ENCODE measurements at regions not wholly inside any gene's neighbourhood (a gene's known extent, or its start where the extent isn't known, plus 50 kb on each side); places are given as distances from the start of the nearest gene placed in this dataset.

- no peaks in the 10 kb centered on the region for H3K27me3 ChIP-seq (ENCODE audit: control insufficient read depth, insufficient read depth, low read length)
- no peak overlapping the region for H3K9ac ChIP-seq (ENCODE audit: low read length in 3 of 3)
- no peaks in the 10 kb centered on the region for H3K4me1 ChIP-seq (ENCODE audit: control insufficient read depth in 2 of 3, insufficient read depth in 2 of 3, low read depth in 1 of 3, low read length in 3 of 3)
- no peak overlapping the region for H3K4me3 ChIP-seq (ENCODE audit: low read length in 3 of 3)
- H3K36me3 ChIP-seq (ENCODE audit: control insufficient read depth in 2 of 3, insufficient read depth in 3 of 3, low read length in 3 of 3) = no peaks in the 10 kb centered on the region
- TF ChIP-seq CTCF (IDR thresholded peaks at IDR 0.05; ENCODE audit: borderline replicate concordance, extremely low read depth, insufficient read depth) = no peak
- intact Hi-C loops (cut with DNase I) = no loop called here
- DNase-seq = no peak
- no peak overlapping the region for H3K27ac ChIP-seq (ENCODE audit: low read depth in 2 of 2, low read length in 2 of 2)
- no peaks in the 10 kb centered on the region for H3K9me3 ChIP-seq (ENCODE audit: control insufficient read depth in 2 of 3, insufficient read depth in 1 of 3, low read length in 3 of 3)
- no peak for FAIRE-seq
These were observed 1739.1 kb upstream of the PIK3C3 start for GRCh38 chr18:40215979-40216378.

- H3K4me1 ChIP-seq (ENCODE audit: control insufficient read depth in 2 of 3, insufficient read depth in 2 of 3, low read depth in 1 of 3, low read length in 3 of 3) = no peaks in the 10 kb centered on the region
- no peak for FAIRE-seq
- no peak for TF ChIP-seq CTCF (IDR thresholded peaks at IDR 0.05; ENCODE audit: borderline replicate concordance, extremely low read depth, insufficient read depth)
These were observed 1744.3 kb upstream of the PIK3C3 start for GRCh38 chr18:40210696-40211095.

GRCh38 chr18:40208958-40209357, 1746.1 kb upstream of the PIK3C3 start:
- Histone ChIP-seq H3K4me3 (ENCODE audit: low read length in 3 of 3) (no peak overlapping the region), H3K36me3 (ENCODE audit: control insufficient read depth in 2 of 3, insufficient read depth in 3 of 3, low read length in 3 of 3) (no peaks in the 10 kb centered on the region), H3K4me1 (ENCODE audit: control insufficient read depth in 2 of 3, insufficient read depth in 2 of 3, low read depth in 1 of 3, low read length in 3 of 3) (no peaks in the 10 kb centered on the region), H3K27ac (ENCODE audit: low read depth in 2 of 2, low read length in 2 of 2) (no peak overlapping the region), H3K9me3 (ENCODE audit: control insufficient read depth in 2 of 3, insufficient read depth in 1 of 3, low read length in 3 of 3) (no peaks in the 10 kb centered on the region), H3K9ac (ENCODE audit: low read length in 3 of 3) (no peak overlapping the region), H3K27me3 (ENCODE audit: control insufficient read depth, insufficient read depth, low read length) (no peaks in the 10 kb centered on the region)
- TF ChIP-seq CTCF (IDR thresholded peaks at IDR 0.05; ENCODE audit: borderline replicate concordance, extremely low read depth, insufficient read depth) = no peak
- DNase-seq (no peak), FAIRE-seq (no peak)
- intact Hi-C loops (cut with DNase I) = no loop called here

More at GRCh38 chr18:40210696-40211095, 1744.3 kb upstream of the PIK3C3 start:
- intact Hi-C loops (cut with DNase I) = no loop called here
- H3K9ac ChIP-seq (ENCODE audit: low read length in 3 of 3) = no peak overlapping the region
- no peaks in the 10 kb centered on the region for H3K9me3 ChIP-seq (ENCODE audit: control insufficient read depth in 2 of 3, insufficient read depth in 1 of 3, low read length in 3 of 3)
- no peaks in the 10 kb centered on the region for H3K36me3 ChIP-seq (ENCODE audit: control insufficient read depth in 2 of 3, insufficient read depth in 3 of 3, low read length in 3 of 3)
- H3K27ac ChIP-seq (ENCODE audit: low read depth in 2 of 2, low read length in 2 of 2) = no peak overlapping the region
- no peak overlapping the region for H3K4me3 ChIP-seq (ENCODE audit: low read length in 3 of 3)
- H3K27me3 ChIP-seq (ENCODE audit: control insufficient read depth, insufficient read depth, low read length) = no peaks in the 10 kb centered on the region
- DNase-seq = no peak

- H3K9ac ChIP-seq (ENCODE audit: low read length in 3 of 3) = no peak overlapping the region
- TF ChIP-seq CTCF (IDR thresholded peaks at IDR 0.05; ENCODE audit: borderline replicate concordance, extremely low read depth, insufficient read depth) = no peak
- FAIRE-seq = no peak
These were observed 1757.3 kb upstream of the PIK3C3 start for GRCh38 chr18:40197711-40198110.

More at GRCh38 chr18:40197711-40198110, 1757.3 kb upstream of the PIK3C3 start:
- no peak overlapping the region for H3K4me3 ChIP-seq (ENCODE audit: low read length in 3 of 3)
- H3K27me3 ChIP-seq (ENCODE audit: control insufficient read depth, insufficient read depth, low read length) = no peaks in the 10 kb centered on the region
- H3K27ac ChIP-seq (ENCODE audit: low read depth in 2 of 2, low read length in 2 of 2) = no peak overlapping the region
- intact Hi-C loops (cut with DNase I) = no loop called here
- no peak for DNase-seq
- H3K9me3 ChIP-seq (ENCODE audit: control insufficient read depth in 2 of 3, insufficient read depth in 1 of 3, low read length in 3 of 3) = no peaks in the 10 kb centered on the region
- H3K36me3 ChIP-seq (ENCODE audit: control insufficient read depth in 2 of 3, insufficient read depth in 3 of 3, low read length in 3 of 3) = no peaks in the 10 kb centered on the region
- H3K4me1 ChIP-seq (ENCODE audit: control insufficient read depth in 2 of 3, insufficient read depth in 2 of 3, low read depth in 1 of 3, low read length in 3 of 3) = no peaks in the 10 kb centered on the region
